ENCODE measurements at regions not wholly inside any gene's neighbourhood (a gene's known extent, or its start where the extent isn't known, plus 50 kb on each side); places are given as distances from the start of the nearest gene placed in this dataset.

GRCh38 chr2:66691031-66691965, 256.4 kb downstream of the MEIS1 start:
- DNase-seq = no peak

DNA sequence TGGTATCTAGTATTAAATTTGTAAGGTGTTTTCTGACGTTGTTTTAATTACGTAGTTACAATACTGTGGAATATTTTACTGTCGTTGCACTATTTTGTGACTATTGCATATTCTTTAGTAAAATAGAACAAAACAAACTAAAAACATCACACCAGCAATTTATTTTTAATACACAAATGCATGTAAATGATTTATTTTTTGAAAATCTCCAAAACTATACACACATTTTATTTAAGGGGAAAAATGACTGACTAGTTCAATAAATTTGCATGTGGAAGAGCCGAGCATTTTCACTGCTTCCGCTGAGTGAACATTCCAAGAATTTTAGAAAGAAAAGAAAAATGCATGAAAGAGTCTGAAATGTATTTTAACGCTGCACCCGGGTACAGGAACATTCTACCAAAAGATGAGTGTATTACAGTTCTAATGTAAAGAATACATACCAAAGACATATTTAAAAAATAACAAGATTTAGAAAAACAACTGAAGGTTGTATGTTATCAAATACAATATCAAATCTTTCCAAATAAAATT, 257.7 kb downstream of the MEIS1 start:
- no peak for DNase-seq

GRCh38 chr2:66693076-66693965, 258.4 kb downstream of the MEIS1 start:
- no peak for DNase-seq

GRCh38 chr2:66694087-66694860, 259.3 kb downstream of the MEIS1 start:
- no peak for DNase-seq

DNA sequence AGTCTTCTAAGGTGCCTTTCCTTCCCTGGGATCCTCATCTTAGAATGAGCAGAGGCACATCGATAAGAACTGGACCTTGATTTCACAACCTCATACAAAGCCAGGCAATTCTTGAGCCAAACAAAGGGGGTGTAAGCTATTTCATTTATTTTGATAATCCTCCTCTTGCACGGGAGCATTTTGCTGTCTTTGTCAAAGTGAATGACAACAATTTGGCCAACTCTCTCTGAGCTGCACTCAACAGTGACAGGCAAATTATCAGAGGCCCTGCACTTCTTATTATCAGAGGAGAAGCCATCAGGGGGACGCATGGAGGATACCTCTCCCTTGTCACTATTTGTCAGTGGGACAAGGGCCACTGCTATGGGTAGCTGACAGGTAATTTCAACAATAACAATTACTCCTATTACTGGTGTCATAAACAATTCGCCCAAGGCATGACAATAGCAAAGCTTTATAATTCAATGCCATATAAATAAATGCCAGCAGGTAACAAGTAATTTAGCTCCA, 260.4 kb downstream of the MEIS1 start:
- DNase-seq = no peak

DNA sequence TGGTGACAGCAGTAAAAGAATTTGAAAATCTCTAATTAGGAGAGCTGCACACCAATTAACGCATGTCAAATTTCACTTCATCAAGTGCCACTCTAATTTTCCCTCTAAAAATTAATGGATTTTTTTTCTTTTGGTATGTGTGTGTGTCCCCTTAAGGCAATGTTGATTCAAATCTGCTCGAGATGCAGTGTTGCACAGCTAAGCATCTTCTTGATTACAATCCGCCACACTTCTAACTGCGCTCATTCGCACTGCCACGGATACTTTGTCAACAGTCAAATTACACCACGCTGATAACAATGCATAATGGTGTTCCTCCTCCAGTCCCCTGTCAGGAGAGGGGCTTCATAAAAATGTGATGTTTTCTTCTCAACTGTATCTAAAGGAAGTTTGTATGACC, 261.4 kb downstream of the MEIS1 start:
- DNase-seq = no peak

- DNase-seq = no peak
These were observed 262.0 kb downstream of the MEIS1 start for GRCh38 chr2:66696886-66697285.

- no peak for DNase-seq
These were observed 262.4 kb downstream of the MEIS1 start for GRCh38 chr2:66697366-66697765.

- DNase-seq = no peak
These were observed 263.2 kb downstream of the MEIS1 start for GRCh38 chr2:66698091-66698490.

- DNase-seq = no peak
These were observed 263.8 kb downstream of the MEIS1 start for GRCh38 chr2:66698576-66699239.

DNA sequence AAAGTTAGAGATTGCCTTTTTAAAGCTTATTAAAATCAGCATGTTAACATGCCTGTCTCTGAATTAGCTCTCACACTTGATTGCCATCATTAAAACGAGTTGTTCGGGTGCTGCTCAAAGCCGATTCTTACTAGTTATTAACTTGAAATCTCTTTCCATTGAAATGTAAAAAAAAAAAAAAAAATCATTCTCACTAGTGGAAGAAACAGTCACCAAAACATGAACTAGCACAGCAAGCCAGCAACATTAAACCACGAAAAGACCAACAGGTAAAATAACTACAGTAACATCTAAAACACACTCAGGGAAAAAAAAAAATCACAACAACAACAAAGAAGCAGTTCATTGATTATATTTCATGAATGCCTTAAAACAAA, 264.5 kb downstream of the MEIS1 start:
- DNase-seq = no peak

DNA sequence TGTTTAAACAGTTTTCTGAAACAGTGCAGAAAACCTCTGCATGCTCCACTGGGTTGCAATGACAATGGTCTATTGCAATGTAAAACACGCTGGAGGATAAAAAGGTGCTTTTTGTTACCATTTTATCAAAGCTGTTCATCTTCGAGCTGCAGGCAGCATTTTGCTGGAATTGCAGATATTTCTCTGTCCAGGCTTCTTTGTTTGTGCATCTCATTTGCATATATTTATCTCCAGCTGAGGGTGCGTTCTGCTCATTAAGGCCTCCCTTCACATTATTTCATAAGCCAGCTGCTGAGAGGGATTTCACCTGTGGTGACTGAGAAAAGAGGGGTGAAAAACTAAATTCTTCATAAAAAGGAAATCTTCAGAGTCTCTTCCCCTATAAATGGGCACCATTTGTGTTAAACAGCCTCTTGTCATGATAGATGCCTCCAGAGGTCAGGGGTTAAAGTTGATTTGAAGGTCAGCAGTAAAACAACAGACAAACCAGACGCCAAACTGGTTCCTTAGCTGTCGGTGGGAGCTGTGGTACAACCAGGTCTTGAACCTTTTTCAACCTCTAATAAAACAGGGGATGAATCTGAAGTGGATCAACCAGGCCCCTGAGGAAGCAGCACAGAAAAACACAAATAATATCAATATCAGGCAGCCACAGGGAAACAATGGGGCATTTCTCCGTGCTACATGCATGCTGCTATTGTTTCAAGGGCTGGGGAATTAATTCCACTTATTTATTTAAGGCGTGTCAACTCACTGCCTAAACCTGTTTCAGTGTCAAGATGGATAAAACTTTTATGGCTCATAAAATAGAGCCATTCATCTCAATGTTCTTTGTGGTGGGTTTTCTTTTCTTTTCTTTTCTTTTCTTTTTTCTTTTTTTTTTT, 265.1 kb downstream of the MEIS1 start:
- DNase-seq = peak in 8 of 58 donors; percentile 2 to 46 (median 19)

GRCh38 chr2:66700677-66701066, 265.7 kb downstream of the MEIS1 start:
- no peak for DNase-seq

DNA sequence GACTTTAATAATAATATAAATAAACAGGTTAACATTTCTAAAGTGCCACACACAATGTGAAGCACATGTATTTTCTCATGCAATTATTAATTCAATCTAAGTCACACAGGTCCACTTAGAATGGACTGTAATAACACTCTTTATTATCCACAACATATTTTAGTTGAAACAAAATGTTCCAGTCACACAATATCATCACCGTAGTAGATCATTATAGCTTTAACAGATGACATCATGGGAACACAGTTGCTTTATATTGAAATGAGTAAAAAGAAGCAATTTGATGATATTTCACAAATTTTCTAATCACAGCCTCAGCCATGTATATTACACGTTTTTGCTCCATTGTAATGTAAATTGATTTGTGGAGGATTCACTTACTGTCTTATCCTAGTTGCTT, 266.3 kb downstream of the MEIS1 start:
- DNase-seq = no peak

GRCh38 chr2:66701656-66702055, 266.7 kb downstream of the MEIS1 start:
- no peak for DNase-seq

GRCh38 chr2:66702301-66702700, 267.4 kb downstream of the MEIS1 start:
- DNase-seq = no peak

DNA sequence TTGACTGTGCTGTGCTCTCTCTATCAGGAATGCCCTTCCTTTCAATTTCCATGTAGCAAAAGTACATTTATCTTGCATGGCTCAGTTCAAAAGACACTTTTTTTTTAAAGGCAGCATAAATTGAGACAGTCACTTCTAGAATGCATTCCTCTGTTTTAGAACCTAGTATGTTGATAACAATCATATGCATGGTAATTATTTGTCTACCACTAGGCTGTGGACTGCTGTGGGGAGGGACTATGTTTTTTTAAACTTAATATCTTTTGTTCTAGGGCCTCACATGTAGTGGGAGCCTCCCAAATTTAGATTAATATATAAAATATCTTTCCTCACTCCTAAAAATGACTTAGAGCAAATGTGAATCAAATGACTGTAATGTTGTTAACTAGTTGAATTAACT, 269.9 kb downstream of the MEIS1 start:
- DNase-seq = no peak

DNA sequence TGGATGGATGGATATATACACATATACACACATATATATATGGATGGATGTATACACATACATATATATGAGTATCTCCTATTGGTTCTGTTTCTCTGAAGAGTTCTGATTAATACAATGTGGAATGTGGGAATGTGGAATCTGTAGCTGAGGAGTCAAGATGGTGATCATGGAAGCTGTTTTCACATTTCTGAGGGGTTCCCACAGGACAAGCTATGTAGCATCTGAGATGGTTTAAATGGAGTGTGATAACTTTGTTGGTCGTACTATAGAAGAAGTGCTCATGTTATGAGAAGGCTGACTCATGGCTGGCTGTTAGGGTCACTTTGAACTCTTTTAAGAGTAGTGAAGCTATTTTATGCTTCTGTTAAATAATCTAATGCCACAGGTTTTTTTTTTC, 279.7 kb downstream of the MEIS1 start:
- DNase-seq = no peak

DNA sequence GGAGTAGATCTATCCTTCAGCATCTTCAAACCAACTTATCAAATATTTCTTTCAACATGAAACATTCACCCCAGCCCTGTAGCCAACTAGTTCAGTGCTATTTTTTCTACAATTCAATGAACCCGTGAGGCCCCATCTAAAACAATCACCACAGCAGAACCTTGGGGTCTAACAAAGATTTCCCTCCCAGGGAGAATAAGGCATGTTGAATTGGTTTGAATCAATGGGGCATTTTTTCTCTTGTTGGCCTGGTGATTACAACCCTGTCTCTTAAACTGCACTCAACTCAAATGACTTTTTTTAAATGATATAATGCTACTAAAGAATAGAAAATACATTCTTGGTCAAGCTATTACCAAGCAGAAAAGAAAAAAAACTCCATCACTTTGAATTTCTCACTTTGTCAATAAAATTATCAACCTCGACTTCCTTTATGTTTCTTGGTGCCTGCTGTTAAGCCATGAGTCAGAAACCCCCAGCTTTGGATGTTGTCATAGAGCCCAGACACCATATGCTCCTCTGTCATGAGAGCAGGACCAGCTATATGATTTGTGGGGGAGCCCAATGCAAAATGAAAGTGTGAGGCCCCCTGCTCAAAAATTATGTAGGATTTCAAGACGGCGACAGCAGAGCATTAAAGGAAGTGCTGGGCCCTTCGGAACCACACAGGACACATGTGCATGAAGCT, 282.4 kb downstream of the MEIS1 start:
- DNase-seq = no peak
